OCI-LY7 (cell line): ENCODE measurements at regions not wholly inside any gene's neighbourhood (a gene's known extent, or its start where the extent isn't known, plus 50 kb on each side); places are given as distances from the start of the nearest gene placed in this dataset.
"Not testable (repeated sequence)": the region's sequence is repeated elsewhere in the genome, so short reads cannot be mapped to it uniquely, and the experiment has no call there.

Source experiments
- BruUV-seq: library from RNA; stranded (reverse); fragments of 400-500 nt; replicated peaks from 2 replicates; lab custom pipeline; 2021; lab: Mats Ljungman, UMichigan
- CTCF ChIA-PET: fragments of 300-600 bp; sonication (Branson Sonifier 250); formaldehyde crosslinking; loops from one replicate; lab custom pipeline; 2022; ENCODE audit warnings: antibody characterized with exemption; ENCODE audit not compliant: unreplicated experiment; lab: Charles Lee
- POLR2A ChIA-PET: fragments of 300-600 bp; sonication (Branson Sonifier 250); formaldehyde crosslinking; loops from one replicate; lab custom pipeline; 2022; ENCODE audit warnings: antibody characterized with exemption; lab: Charles Lee
- DNase-seq: peaks from one replicate; pipeline ENCODE4 v3.0.0-alpha.2; 2015; ENCODE audit warnings: low spot score
- H2AFZ ChIP-seq: fragments of 200-600 bp; sonication (generic), shearing (Covaris generic); 2 replicates; pipeline ENCODE4 v1.6.1; 2014; ENCODE audit warnings: mild to moderate bottlenecking, antibody characterized with exemption, low read length, moderate library complexity
- H3K27ac ChIP-seq: fragments of 200-600 bp; sonication (generic); 2 replicates; pipeline ENCODE4 v1.5.1; 2014; ENCODE audit warnings: mixed run types, low read depth, mild to moderate bottlenecking, moderate library complexity, low read length, inconsistent platforms; ENCODE audit not compliant: poor library complexity, severe bottlenecking
- H3K36me3 ChIP-seq: fragments of 200-600 bp; sonication (generic); 2 replicates; pipeline ENCODE4 v1.6.1; 2014; ENCODE audit warnings: mild to moderate bottlenecking, antibody characterized with exemption, low read length, moderate library complexity, mixed read lengths; ENCODE audit not compliant: insufficient read depth
- H3K4me1 ChIP-seq: fragments of 200-600 bp; sonication (generic); 2 replicates; pipeline ENCODE4 v1.5.1; 2014; ENCODE audit warnings: mild to moderate bottlenecking, low read length; ENCODE audit not compliant: insufficient read depth, poor library complexity, severe bottlenecking
- H3K4me2 ChIP-seq: fragments of 200-600 bp; sonication (generic); 2 replicates; pipeline ENCODE4 v1.6.1; 2014; ENCODE audit warnings: mild to moderate bottlenecking, low read length
- H3K4me3 ChIP-seq: fragments of 200-600 bp; sonication (generic); 2 replicates; pipeline ENCODE4 v1.5.1; 2014; ENCODE audit warnings: mild to moderate bottlenecking, low read depth, low read length; ENCODE audit not compliant: poor library complexity, severe bottlenecking
- H3K79me2 ChIP-seq: fragments of 200-600 bp; sonication (generic); 2 replicates; pipeline ENCODE4 v1.6.1; 2016; ENCODE audit warnings: low read depth, mild to moderate bottlenecking, low read length, moderate library complexity, mixed read lengths; ENCODE audit not compliant: insufficient read depth
- H3K9me2 ChIP-seq: fragments of 200-600 bp; sonication (generic); 2 replicates; pipeline ENCODE4 v1.6.1; 2016; ENCODE audit warnings: mild to moderate bottlenecking, low read length, mixed read lengths; ENCODE audit not compliant: insufficient read depth
- H3K9me3 ChIP-seq: fragments of 200-600 bp; sonication (generic); 2 replicates; pipeline ENCODE4 v1.6.1; 2014; ENCODE audit warnings: mild to moderate bottlenecking, mixed run types, low read length, mixed read lengths
- H4K20me1 ChIP-seq: fragments of 200-600 bp; sonication (generic); 2 replicates; pipeline ENCODE4 v1.6.1; 2014; ENCODE audit warnings: mild to moderate bottlenecking, antibody characterized with exemption, low read length, moderate library complexity, mixed read lengths; ENCODE audit not compliant: insufficient read depth
- EZH2phosphoT487 ChIP-seq: fragments of 200-600 bp; sonication (generic); IDR thresholded peaks from 2 replicates; pipeline ENCODE4 v1.6.1; 2018; ENCODE audit warnings: low read depth, borderline replicate concordance, mild to moderate bottlenecking, mixed run types, antibody characterized with exemption, low read length, moderate library complexity, mixed read lengths
- intact Hi-C: fragments of 100-400 bp; cut with micrococcal nuclease; formaldehyde crosslinking; loops from one replicate; pipeline ENCODE4 v1.10.0; 2022; ENCODE audit not compliant: unreplicated experiment
- TF ChIP-seq, protein P1 (sequence below): fragments of 200-600 bp; sonication (generic); conservative IDR thresholded peaks from 2 replicates; pipeline ENCODE4 v1.5.1; 2014; ENCODE audit warnings: mild to moderate bottlenecking, antibody characterized with exemption, low read length, moderate library complexity, mixed read lengths

- intact Hi-C loops = no loop called here
- Histone ChIP-seq H3K4me2 (no peak overlapping the region), H4K20me1 (no peaks in the 10 kb centered on the region), H3K36me3 (no peaks in the 10 kb centered on the region), H3K27ac (no peak overlapping the region), H2AFZ (no peak overlapping the region), H3K9me3 (no peaks in the 10 kb centered on the region), H3K79me2 (no peaks in the 10 kb centered on the region), H3K9me2 (no peaks in the 10 kb centered on the region), H3K4me1 (no peaks in the 10 kb centered on the region), H3K4me3 (no peak overlapping the region)
- DNase-seq = no peak
- ChIA-PET POLR2A (interaction anchor here (0.7 to 1.6 kb wide), 3 partner anchors 10 to 567 kb away, joined by 3 to 4 read pairs (median 4); no protein-coding TSS in a partner anchor), CTCF (no interaction called here)
- no peak for TF ChIP-seq EZH2phosphoT487
- TF ChIP-seq, protein P1, sequence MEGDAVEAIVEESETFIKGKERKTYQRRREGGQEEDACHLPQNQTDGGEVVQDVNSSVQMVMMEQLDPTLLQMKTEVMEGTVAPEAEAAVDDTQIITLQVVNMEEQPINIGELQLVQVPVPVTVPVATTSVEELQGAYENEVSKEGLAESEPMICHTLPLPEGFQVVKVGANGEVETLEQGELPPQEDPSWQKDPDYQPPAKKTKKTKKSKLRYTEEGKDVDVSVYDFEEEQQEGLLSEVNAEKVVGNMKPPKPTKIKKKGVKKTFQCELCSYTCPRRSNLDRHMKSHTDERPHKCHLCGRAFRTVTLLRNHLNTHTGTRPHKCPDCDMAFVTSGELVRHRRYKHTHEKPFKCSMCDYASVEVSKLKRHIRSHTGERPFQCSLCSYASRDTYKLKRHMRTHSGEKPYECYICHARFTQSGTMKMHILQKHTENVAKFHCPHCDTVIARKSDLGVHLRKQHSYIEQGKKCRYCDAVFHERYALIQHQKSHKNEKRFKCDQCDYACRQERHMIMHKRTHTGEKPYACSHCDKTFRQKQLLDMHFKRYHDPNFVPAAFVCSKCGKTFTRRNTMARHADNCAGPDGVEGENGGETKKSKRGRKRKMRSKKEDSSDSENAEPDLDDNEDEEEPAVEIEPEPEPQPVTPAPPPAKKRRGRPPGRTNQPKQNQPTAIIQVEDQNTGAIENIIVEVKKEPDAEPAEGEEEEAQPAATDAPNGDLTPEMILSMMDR = no peak
- no TSS peak for BruUV-seq
Observed at GRCh38 chr9:80485420-80486250, 913.9 kb downstream of the TLE4 start.

GRCh38 chr9:80482251-80482650 is 910.5 kb downstream of the TLE4 start:
- CTCF ChIA-PET, BruUV-seq, POLR2A ChIA-PET, H3K9me3 ChIP-seq, H3K27ac ChIP-seq, H3K4me1 ChIP-seq, H3K36me3 ChIP-seq, H2AFZ ChIP-seq, intact Hi-C loops, H3K4me2 ChIP-seq, H3K9me2 ChIP-seq, DNase-seq, H4K20me1 ChIP-seq, H3K4me3 ChIP-seq, H3K79me2 ChIP-seq: not testable (repeated sequence)

DNA sequence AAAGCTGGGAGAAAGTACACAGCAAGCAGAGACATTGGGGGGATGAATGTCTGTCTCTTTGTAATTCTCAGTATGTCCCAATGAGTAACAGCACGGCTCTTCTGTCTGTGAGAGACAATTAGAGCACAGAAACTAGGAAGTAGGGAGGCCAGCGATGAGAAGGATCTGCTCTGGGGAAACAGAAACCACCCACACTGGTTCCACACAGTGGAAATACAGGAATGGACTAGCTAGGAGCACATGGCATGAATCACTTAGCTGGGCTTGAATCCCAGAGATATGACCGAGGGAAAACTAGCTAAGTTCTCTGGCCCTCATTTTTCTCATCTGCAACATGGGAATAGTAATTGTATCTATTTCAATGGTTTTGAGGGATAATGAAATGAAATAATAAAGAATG is 895.9 kb downstream of the TLE4 start:
- Histone ChIP-seq H3K9me2 (no peaks in the 10 kb centered on the region), H3K27ac (no peak overlapping the region), H3K9me3 (no peaks in the 10 kb centered on the region), H3K79me2 (no peaks in the 10 kb centered on the region), H2AFZ (no peak overlapping the region), H3K4me3 (no peak overlapping the region), H4K20me1 (no peaks in the 10 kb centered on the region), H3K4me2 (no peak overlapping the region), H3K4me1 (no peaks in the 10 kb centered on the region), H3K36me3 (no peaks in the 10 kb centered on the region)
- TF ChIP-seq, protein P1 = no peak
- TF ChIP-seq EZH2phosphoT487 = no peak
- CTCF ChIA-PET = no interaction called here
- intact Hi-C loops = no loop called here
- no TSS peak for BruUV-seq
- POLR2A ChIA-PET = interaction anchor here (0.6 kb wide), 2 partner anchors 12 to 477 kb away, joined by 3 read pairs; no protein-coding TSS in a partner anchor
- DNase-seq = no peak
